Mesenchymal stem cell (in vitro differentiated cells and primary cell): ENCODE measurements at regions not wholly inside any gene's neighbourhood (a gene's known extent, or its start where the extent isn't known, plus 50 kb on each side); places are given as distances from the start of the nearest gene placed in this dataset.

Experiments used
- DNase-seq: peaks from one replicate; pipeline ENCODE4 v3.0.0-alpha.2; 2013
- H2AFZ ChIP-seq: one replicate; pipeline ENCODE4 v1.6.1; 2013; ENCODE audit warnings: low read depth, mild to moderate bottlenecking, control low read depth, inconsistent platforms, low read length, moderate library complexity
- H2AK5ac ChIP-seq: 2 replicates; pipeline ENCODE4 v1.6.1; 2013; ENCODE audit warnings: low read length, moderate library complexity, mild to moderate bottlenecking, inconsistent platforms; ENCODE audit not compliant: severe bottlenecking
- H2BK120ac ChIP-seq: one replicate; pipeline ENCODE4 v1.6.1; 2013; ENCODE audit warnings: low read depth, mild to moderate bottlenecking, inconsistent platforms, low read length, moderate library complexity
- H2BK12ac ChIP-seq, 2 experiments: one replicate each; pipeline ENCODE4 v1.6.1; 2013; ENCODE audit warnings: inconsistent platforms in 2 of 2, low read length in 2 of 2, mild to moderate bottlenecking in 2 of 2, moderate library complexity in 2 of 2, control low read depth in 1 of 2
- H2BK15ac ChIP-seq: one replicate; pipeline ENCODE4 v1.6.1; 2013; ENCODE audit warnings: mild to moderate bottlenecking, low read depth, inconsistent platforms; ENCODE audit not compliant: poor library complexity, severe bottlenecking
- H2BK5ac ChIP-seq: 2 replicates; pipeline ENCODE4 v1.6.1; 2013; ENCODE audit warnings: low read depth, mild to moderate bottlenecking, low read length, control low read depth, inconsistent platforms; ENCODE audit not compliant: poor library complexity, severe bottlenecking
- H3K14ac ChIP-seq, 2 experiments: one replicate each; pipeline ENCODE4 v1.6.1; 2013; ENCODE audit warnings: inconsistent platforms in 2 of 2, low read length in 2 of 2, control low read depth in 1 of 2, mild to moderate bottlenecking in 1 of 2, moderate library complexity in 1 of 2
- H3K18ac ChIP-seq, 2 experiments: one replicate each; pipeline ENCODE4 v1.6.1; 2013; ENCODE audit warnings: inconsistent platforms in 2 of 2, low read length in 2 of 2, control low read depth in 1 of 2, low read depth in 1 of 2, mild to moderate bottlenecking in 1 of 2
- H3K23ac ChIP-seq, 2 experiments: one replicate each; pipeline ENCODE4 v1.6.1; 2013; ENCODE audit warnings: inconsistent platforms in 2 of 2, low read length in 2 of 2, mild to moderate bottlenecking in 2 of 2, moderate library complexity in 2 of 2, control low read depth in 1 of 2
- H3K27ac ChIP-seq: 2 replicates; pipeline ENCODE4 v1.5.1; 2013; ENCODE audit warnings: mild to moderate bottlenecking, moderate library complexity, low read length, control low read depth, inconsistent platforms; ENCODE audit not compliant: poor library complexity, severe bottlenecking
- H3K27me3 ChIP-seq, 2 experiments: 2 replicates each; pipeline versions ENCODE4 v1.6.1 to v1.7.0; 2013; ENCODE audit warnings: low read length in 2 of 2, mild to moderate bottlenecking in 2 of 2, moderate library complexity in 2 of 2, control low read depth in 1 of 2, inconsistent platforms in 1 of 2; ENCODE audit not compliant: control insufficient read depth in 1 of 2, insufficient read depth in 1 of 2
- H3K36me3 ChIP-seq, 2 experiments: 2 replicates each; pipeline versions ENCODE4 v1.6.1 to v1.7.0; 2013; ENCODE audit warnings: low read length in 2 of 2, control low read depth in 1 of 2, inconsistent platforms in 1 of 2, low read depth in 1 of 2, mild to moderate bottlenecking in 1 of 2; ENCODE audit not compliant: insufficient read depth in 2 of 2, control insufficient read depth in 1 of 2
- H3K4ac ChIP-seq, 2 experiments: one replicate each; pipeline ENCODE4 v1.6.1; 2013; ENCODE audit warnings: inconsistent platforms in 2 of 2, low read length in 2 of 2, mild to moderate bottlenecking in 2 of 2, moderate library complexity in 2 of 2, control low read depth in 1 of 2, low read depth in 1 of 2
- H3K4me1 ChIP-seq: 2 replicates; pipeline ENCODE4 v1.6.1; 2013; ENCODE audit warnings: low read depth, low read length, control low read depth; ENCODE audit not compliant: control insufficient read depth, insufficient read depth
- H3K4me2 ChIP-seq: 2 replicates; pipeline ENCODE4 v1.6.1; 2013; ENCODE audit warnings: low read length, mild to moderate bottlenecking, inconsistent platforms; ENCODE audit not compliant: poor library complexity, severe bottlenecking
- H3K4me3 ChIP-seq, 2 experiments: 2 replicates each; pipeline versions ENCODE4 v1.5.1 to v1.7.0; 2013; ENCODE audit warnings: low read length in 2 of 2, mild to moderate bottlenecking in 2 of 2, control low read depth in 1 of 2, low read depth in 1 of 2; ENCODE audit not compliant: insufficient read depth in 1 of 2
- H3K79me1 ChIP-seq: replicated peaks from 2 replicates; pipeline ENCODE4 v1.6.1; 2013; ENCODE audit warnings: mild to moderate bottlenecking, control low read depth, low read length, inconsistent platforms; ENCODE audit not compliant: poor library complexity, severe bottlenecking
- H3K9ac ChIP-seq: 2 replicates; pipeline ENCODE4 v1.7.0; 2013; ENCODE audit warnings: mild to moderate bottlenecking, low read length, moderate library complexity
- H3K9me3 ChIP-seq: 2 replicates; pipeline ENCODE4 v1.7.0; 2013; ENCODE audit warnings: mild to moderate bottlenecking, low read length; ENCODE audit not compliant: control insufficient read depth
- H4K8ac ChIP-seq: one replicate; pipeline ENCODE4 v1.6.1; 2013; ENCODE audit warnings: inconsistent platforms, mild to moderate bottlenecking, low read length, moderate library complexity
- H4K91ac ChIP-seq: one replicate; pipeline ENCODE4 v1.6.1; 2013; ENCODE audit warnings: mild to moderate bottlenecking, low read length, inconsistent platforms
- WGBS: methylation state at CpG from one replicate; pipeline ENCODE4 v1.1.7; 2013; ENCODE audit warnings: mixed read lengths; 5-methylcytosine and 5-hydroxymethylcytosine counted together

GRCh38 chr11:116649268-116649667, 123.5 kb downstream of the BUD13 start:
- Histone ChIP-seq H2AFZ (no peak overlapping the region), H3K4me3 (no peak overlapping the region), H3K36me3 (no peaks in the 10 kb centered on the region), H3K4me1 (no peaks in the 10 kb centered on the region), H3K9ac (no peak overlapping the region), H3K4ac (no peak overlapping the region), H2BK12ac (no peak overlapping the region), H2BK15ac (no peak overlapping the region), H3K18ac (no peak overlapping the region), H3K27ac (no peak overlapping the region), H4K8ac (no peak overlapping the region), H2AK5ac (no peak overlapping the region), H4K91ac (no peak overlapping the region), H3K23ac (no peak overlapping the region), H3K9me3 (peaks cover 6% of the 10 kb centered on the region), H3K27me3 (peaks cover 18 to 40% of the 10 kb centered on the region in 2 experiments), H3K14ac (no peak overlapping the region), H3K4me2 (no peak overlapping the region), H2BK120ac (no peak overlapping the region), H3K79me1 (no peaks in the 10 kb centered on the region), H2BK5ac (no peak overlapping the region)
- DNase-seq = no peak
- 70% methylated on average over 3 of the region's 4 CpGs for WGBS

GRCh38 chr11:116648247-116649174, 124.3 kb downstream of the BUD13 start:
- no peak overlapping the region for H3K4me3 ChIP-seq

GRCh38 chr11:116647305-116648080, 125.3 kb downstream of the BUD13 start:
- 70% methylated on average over 4 of the region's 7 CpGs for WGBS
- H2AFZ ChIP-seq = no peak overlapping the region

More at GRCh38 chr11:116648247-116649174, 124.3 kb downstream of the BUD13 start:
- Histone ChIP-seq H4K8ac (no peak overlapping the region), H2AK5ac (no peak overlapping the region), H3K27me3 (peaks cover 18 to 45% of the 10 kb centered on the region in 2 experiments), H3K9ac (no peak overlapping the region), H3K23ac (no peak overlapping the region), H2BK12ac (no peak overlapping the region), H3K18ac (no peak overlapping the region), H4K91ac (no peak overlapping the region), H3K27ac (no peak overlapping the region), H3K4ac (no peak overlapping the region), H2BK15ac (no peak overlapping the region), H3K4me1 (no peaks in the 10 kb centered on the region), H3K14ac (no peak overlapping the region), H2BK5ac (no peak overlapping the region), H2AFZ (no peak overlapping the region), H3K9me3 (peaks cover 6% of the 10 kb centered on the region), H3K4me2 (no peak overlapping the region), H3K79me1 (no peaks in the 10 kb centered on the region), H3K36me3 (no peaks in the 10 kb centered on the region), H2BK120ac (no peak overlapping the region)
- WGBS = 63% methylated on average over 2 of the region's 2 CpGs
- no peak for DNase-seq

GRCh38 chr11:116646191-116646590, 126.6 kb downstream of the BUD13 start:
- no peaks in the 10 kb centered on the region for H3K79me1 ChIP-seq
- H4K91ac ChIP-seq = no peak overlapping the region
- H3K36me3 ChIP-seq = no peaks in the 10 kb centered on the region
- H3K4me3 ChIP-seq = no peak overlapping the region
- H2BK12ac ChIP-seq = no peak overlapping the region
- no peak overlapping the region for H2BK5ac ChIP-seq
- no peak overlapping the region for H4K8ac ChIP-seq
- no peak overlapping the region for H2BK120ac ChIP-seq
- no peak overlapping the region for H3K9ac ChIP-seq
- H2AK5ac ChIP-seq = no peak overlapping the region
- no peak overlapping the region for H3K18ac ChIP-seq
- H3K27ac ChIP-seq = no peak overlapping the region
- H2BK15ac ChIP-seq = no peak overlapping the region
- DNase-seq = no peak
- peaks cover 19 to 50% of the 10 kb centered on the region in 2 experiments for H3K27me3 ChIP-seq
- H3K14ac ChIP-seq = no peak overlapping the region
- H3K4me1 ChIP-seq = no peaks in the 10 kb centered on the region
- no peak overlapping the region for H3K4ac ChIP-seq
- H3K23ac ChIP-seq = no peak overlapping the region
- no peak overlapping the region for H2AFZ ChIP-seq
- no peak overlapping the region for H3K4me2 ChIP-seq
- WGBS = 58% methylated on average over 2 of the region's 3 CpGs
- H3K9me3 ChIP-seq = peaks cover 6% of the 10 kb centered on the region

More at GRCh38 chr11:116647305-116648080, 125.3 kb downstream of the BUD13 start:
- Histone ChIP-seq H3K14ac (no peak overlapping the region), H2BK12ac (no peak overlapping the region), H3K36me3 (no peaks in the 10 kb centered on the region), H3K4ac (no peak overlapping the region), H3K79me1 (no peaks in the 10 kb centered on the region), H3K27ac (no peak overlapping the region), H2AK5ac (no peak overlapping the region), H3K23ac (no peak overlapping the region), H3K18ac (no peak overlapping the region), H3K9me3 (peaks cover 6% of the 10 kb centered on the region), H3K27me3 (peaks cover 18 to 52% of the 10 kb centered on the region in 2 experiments), H2BK15ac (no peak overlapping the region), H3K4me2 (no peak overlapping the region), H2BK120ac (no peak overlapping the region), H4K91ac (no peak overlapping the region), H4K8ac (no peak overlapping the region), H3K4me1 (no peaks in the 10 kb centered on the region), H3K9ac (no peak overlapping the region), H3K4me3 (no peak overlapping the region), H2BK5ac (no peak overlapping the region)
- DNase-seq = no peak
